ENCODE measurements at regions not wholly inside any gene's neighbourhood (a gene's known extent, or its start where the extent isn't known, plus 50 kb on each side); places are given as distances from the start of the nearest gene placed in this dataset.

DNA sequence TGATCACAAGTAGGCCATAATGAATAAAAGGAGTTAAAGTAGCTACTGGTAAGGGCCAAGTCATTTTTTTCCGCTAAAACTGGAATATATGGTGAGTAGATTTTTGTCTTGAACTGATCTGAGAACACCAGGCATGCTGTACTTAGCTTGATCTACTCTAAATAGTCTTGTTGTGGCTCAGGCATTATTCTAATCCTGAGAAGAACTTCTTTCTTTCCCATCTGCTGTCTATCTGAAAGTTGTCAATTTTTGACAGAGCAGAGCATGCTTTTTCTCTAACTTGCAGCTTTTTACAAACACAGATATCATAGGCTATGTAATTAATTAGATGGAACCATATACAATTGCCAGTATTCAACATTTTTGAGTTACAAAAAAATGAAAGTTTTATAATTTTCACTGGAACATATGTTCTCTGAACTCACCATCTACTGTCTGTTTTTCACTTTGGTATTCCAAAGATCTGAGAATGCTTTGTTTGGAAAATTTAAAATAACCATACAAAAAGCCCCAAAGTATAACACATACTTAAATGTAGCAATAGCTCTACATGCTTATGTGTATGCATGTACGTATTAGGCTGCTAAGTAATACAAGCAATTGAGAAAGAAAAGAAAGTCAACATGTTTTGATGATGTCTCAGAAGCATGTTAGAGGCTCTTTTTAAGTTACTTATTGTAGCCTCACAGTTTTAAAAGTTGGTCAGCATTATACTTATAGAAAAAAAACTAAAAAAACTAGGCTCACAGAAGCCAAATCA is 542.7 kb upstream of the LUZP2 start:
- DNase-seq (ENCODE audit: low read depth) = no peak

DNA sequence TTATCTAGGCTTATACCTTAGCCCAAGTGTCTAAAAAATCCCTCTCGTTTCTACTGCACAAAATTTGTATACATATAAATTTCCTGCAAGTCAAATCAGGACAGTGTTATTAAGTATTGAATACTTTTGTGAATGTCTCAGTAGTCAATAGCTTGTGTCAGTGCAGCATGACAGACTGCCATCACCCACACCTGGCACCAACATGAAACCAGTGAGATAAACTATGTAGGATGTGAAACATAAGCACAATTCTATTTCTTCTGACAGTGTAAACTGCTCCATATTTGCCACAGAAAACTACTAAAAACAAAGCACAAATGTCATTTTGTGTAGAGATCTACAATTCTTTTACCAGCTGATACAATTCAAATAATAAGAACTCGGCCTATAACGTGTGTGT is 542.1 kb upstream of the LUZP2 start:
- no peak for DNase-seq (ENCODE audit: low read depth)

DNA sequence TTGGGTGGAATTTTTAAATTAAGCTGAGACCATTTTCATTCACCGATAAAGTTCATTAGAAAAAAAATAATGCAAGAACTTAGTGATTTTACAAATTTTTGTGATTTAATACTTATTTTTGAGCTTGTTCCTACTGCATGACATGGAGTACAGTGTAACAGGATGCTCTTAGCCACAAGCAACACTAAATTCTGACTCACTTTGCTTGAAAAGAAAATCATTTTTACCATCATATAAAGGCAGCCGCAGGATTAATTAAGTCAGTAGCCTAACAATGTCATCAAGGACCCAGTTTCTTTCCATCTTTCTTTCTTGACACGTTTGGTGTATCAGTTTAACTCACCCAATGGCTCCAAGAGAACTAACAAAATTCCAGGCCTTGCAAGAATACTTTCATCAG is 540.3 kb upstream of the LUZP2 start:
- no peak for DNase-seq (ENCODE audit: low read depth)

DNA sequence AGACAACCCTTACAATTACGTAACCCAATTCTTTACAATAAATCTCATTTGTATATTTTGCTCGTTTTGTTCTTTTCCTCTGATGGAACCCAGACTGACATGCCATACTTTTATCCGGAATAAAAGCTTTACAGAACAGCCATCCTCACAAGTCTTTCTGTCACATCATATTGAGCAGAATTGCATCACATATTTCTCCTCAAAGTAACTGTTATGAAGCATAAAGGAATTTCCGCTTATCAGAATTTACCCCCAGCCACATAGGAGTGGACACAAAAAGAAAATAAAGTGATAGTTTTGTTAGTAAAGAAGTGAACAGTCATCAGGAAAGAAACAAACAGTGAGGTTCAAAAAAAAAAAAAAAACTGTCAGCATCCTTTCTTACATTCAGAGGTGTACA is 539.5 kb upstream of the LUZP2 start:
- no peak for DNase-seq (ENCODE audit: low read depth)

DNA sequence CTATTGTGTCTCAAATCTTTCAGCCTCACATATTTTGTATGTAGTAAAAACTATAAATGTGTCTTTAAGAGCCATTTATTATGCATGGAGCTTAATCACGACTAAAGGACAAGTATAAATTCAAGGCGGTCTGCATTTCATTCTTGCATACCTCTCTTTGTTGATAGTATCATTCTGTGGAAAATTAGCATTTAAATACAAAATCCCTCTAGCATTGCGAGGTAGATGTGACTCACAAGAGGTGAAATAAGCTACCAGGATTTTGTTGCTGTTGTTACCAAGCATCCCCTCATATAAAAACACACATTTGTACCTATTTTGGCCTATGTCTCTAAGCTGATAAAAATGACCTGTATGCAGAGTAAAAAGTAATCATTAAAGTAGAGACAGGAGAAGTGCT is 537.4 kb upstream of the LUZP2 start:
- no peak for DNase-seq (ENCODE audit: low read depth)

DNA sequence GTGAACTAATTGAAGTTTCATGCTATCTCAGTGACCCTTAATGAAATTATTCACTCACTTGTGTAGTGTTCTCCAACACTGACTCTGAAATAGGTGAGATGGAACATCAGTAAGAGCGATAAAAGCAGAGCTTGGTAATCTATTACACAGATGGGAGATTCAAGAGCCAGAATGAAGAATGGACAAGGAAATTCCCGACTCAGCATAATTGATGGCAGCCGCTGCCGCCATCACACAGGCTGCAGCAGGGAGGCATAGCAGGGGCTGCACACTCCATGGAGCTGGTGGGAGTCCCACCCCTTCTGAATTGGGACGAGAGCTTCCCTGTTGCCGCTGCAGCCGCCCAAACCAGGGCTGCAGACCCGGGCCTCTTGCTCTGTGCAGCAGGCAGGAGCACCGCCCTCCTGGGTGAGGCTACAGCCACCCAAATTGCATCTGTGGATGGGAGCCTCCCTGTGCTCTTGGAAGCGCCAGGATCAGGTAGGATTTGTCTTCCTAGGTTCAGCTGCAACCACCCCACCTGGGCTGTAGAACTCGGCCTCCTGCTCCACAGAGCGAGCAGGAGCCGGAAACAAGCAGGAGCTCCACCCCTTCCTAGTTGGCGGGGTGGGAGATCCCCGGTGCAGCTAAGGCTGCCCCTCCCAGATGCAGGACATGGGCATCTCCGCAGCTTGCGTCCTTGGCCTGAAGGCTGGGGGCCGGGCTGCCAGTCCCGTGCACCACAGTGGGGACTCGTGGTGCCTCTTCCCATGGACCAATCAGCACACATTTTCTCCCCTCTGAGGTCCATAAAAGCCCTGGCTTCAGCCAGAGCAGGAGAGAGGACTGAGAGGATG is 535.1 kb upstream of the LUZP2 start:
- DNase-seq (ENCODE audit: low read depth) = no peak

DNA sequence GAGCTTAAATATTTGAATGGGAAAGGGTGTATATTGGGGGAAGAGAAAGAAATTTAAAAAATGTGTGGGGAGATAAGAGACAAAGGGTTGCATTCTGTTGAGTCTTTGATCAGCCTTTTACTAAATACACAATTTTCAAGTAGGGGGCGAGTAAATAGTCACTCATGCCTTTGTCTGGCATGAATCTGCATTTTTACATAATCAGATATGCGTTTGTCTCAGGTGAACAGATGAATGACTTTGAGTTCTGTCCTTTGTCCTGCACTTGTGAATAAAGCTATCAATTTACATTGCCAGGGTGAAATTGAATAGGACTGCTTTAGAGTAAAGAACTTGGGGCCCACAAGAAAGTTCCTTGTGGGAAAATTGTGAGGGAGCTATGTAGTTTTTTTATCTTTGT is 523.6 kb upstream of the LUZP2 start:
- no peak for DNase-seq (ENCODE audit: low read depth)

DNA sequence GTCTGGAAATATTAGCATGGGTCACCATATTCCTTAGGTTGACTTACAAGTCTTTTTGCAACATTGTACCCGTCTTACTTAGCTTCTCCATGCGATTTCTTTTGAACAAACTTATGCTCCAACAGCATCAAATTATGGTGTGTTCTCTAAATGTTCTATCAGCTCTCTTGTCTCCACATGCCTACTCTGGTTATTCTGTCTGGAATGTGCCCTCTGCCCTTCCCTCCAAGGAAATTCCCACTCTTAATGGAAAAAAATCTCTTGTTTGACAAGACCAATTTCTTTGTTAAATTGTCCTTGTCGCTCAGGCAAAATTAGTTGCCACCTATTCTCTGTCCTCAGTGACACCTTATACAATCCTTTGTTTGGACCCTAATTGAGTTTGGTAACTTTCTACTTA is 522.8 kb upstream of the LUZP2 start:
- no peak for DNase-seq (ENCODE audit: low read depth)

DNA sequence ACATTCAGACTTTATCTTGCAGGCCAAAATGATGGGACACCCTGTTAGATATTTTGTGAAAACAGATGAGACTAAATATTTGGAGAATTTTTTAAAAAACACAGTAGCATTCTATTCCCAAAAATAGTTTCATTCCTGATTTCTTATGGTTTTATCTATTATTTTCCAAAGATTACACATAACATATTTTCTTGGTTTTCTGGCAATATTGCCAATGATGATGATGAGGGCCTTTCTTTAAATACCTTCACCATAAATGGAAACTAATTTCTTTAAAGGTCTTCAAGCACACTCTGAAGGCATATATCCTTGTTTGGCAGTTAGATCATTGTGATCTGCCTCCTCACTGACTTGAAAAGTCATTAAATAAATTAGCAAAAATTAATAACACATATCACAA is 522.3 kb upstream of the LUZP2 start:
- DNase-seq (ENCODE audit: low read depth) = no peak

DNA sequence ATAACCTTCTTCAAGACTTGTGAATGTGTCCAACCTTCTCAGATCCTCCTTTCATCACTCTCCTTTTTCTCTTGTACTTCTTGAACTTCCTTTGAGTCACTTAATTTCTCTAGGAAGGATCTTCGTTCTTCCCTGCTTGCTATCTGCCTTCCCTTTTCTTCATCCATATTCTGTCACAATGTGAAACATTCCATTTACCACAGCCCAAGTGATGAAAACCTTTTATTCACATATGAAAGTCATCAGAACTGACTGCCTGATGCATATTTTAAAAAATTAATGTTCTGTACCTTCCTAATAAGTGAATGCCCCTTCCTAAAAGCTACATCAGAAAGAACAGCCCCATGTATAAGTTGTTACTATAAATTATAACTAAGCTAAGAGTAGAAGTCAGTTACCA is 520.4 kb upstream of the LUZP2 start:
- DNase-seq (ENCODE audit: low read depth) = no peak

DNA sequence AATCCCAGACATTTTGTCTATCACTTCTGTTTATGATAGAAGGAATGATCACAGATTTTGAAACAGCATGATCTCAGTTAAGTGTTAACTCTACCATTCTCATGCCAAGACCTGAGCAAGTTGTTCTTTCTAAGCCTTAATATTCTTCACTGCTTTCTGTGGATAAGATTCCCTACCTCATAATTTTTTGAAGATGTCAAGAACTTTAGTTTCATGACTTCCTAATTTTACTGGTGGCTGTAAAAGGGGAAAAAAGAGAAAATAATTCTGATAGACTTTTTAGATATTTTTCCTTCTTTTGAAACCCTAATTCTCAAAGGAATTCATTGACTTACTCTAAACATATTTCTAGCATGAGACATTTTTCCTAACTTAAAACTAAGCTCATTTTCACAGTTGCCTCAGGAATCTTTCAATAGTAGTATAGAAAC is 520.0 kb upstream of the LUZP2 start:
- peak; percentile 35 for DNase-seq (ENCODE audit: low read depth)

DNA sequence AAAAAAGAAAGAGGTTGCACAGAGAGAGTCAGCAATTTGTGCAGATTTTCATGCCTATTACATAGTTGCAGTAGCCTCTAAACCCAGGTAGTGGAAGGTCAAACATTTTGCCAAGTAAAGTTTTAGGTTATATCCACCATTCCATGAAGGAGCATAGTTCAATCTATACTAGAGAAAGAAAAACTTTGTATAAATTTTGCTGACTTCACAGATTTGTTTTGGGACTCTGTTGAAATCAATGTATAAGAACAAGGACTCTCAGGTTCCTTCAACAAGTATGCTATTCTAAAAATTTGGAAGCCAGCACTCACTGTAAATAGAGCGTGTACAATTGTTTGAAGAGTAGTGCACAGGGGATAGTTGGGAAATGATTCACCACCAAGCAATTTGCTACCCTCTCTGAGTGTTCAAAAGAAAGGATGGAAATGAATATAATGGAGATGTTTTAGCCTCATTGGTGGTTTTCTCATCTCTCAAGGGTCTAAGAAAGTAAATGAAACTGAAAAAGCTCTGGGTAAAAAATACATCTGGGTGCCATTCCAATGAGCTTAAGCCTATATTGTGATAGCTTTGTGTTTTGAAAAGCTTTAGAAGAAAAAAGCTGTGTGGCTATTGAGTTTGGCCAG is 508.4 kb upstream of the LUZP2 start:
- peak; percentile 15 for DNase-seq (ENCODE audit: low read depth)

DNA sequence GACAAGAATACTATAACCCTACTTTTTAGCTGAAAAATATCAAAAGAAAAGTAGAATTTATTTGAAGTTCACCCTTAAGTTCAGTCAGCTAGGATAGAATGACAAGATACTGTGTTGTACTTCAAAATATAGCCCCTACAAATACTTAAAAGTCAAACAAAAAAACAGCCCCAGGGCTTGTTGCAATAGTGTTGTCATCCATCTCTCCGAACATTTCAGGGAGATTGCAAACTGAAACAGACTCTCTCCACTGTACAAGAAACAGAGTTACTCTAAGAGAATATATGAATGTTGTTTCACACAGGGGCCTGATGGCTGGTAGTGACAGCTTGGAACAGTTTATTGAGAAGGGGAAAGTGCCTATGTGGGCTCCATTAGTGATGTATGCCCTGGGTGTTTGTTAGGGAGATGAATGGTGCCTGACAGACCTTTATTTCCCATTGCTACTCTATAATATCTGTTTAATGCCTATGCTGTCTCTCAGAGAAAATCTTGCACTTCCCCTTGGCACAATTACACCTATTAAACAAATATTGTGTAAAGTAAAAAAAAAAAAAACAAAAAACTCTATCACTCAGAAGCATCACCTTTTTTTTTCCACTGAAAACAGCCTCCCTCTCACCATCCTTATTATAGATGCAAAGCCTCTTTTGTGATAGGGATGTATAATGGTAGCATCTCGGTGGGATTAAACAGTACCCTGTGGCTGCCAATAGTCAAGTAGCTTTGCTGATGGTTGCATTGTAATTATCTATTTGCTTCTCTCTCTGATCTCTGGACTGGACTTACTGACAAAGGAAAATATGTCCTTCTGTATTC is 506.3 kb upstream of the LUZP2 start:
- no peak for DNase-seq (ENCODE audit: low read depth)

DNA sequence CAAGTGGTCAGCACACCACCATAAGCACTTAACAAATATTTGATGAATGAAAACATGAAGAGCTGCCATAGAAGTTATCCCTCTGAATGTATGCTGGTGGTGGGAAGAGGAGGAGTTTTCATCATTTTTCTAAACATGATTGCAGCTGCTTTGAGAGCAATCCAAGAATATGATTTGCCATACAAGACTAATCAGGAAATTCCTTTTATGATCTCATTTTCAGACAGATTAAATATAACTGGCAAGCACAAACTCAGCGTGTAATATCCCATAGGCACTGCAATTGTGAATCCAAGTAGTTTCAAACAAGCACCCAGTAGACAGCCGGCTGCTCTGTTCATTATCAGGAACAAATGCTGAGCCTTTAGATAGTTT is 505.7 kb upstream of the LUZP2 start:
- no peak for DNase-seq (ENCODE audit: low read depth)

DNA sequence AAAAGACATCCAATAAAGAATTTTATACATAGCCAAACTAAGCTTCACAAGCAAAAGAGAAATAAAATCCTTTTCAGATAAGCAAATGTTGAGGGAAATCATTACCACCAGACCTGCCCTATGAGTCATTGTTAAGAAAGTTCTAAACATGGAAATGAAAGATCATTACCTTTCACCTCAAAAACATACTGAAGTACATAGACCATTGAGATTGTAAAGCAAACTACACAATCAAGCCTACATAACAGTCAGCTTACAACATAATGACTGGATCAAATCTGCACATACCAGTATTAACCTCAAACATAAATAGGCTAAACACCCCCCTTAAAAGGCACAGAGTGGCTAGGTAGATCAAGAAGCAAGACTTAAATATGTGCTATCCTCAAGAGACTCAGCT is 501.0 kb upstream of the LUZP2 start:
- DNase-seq (ENCODE audit: low read depth) = no peak

DNA sequence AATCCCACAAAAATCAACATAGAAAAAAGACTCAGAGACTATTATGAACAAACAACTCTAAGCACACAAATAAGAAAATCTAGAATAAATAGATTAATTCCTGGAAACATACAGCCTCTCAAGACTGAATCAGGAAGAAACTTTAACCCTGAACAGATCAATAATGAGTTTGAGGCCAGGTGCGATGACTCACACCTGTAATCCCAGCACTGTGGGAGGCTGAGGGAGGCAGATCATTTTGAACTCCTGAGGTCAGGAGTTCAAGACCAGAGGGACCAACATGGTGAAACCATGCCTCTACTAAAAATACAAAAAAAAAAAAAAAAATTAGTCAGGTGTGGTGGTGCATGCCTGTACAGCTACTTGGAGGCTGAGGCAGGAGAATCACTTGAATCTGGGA is 499.5 kb upstream of the LUZP2 start:
- DNase-seq (ENCODE audit: low read depth) = no peak

DNA sequence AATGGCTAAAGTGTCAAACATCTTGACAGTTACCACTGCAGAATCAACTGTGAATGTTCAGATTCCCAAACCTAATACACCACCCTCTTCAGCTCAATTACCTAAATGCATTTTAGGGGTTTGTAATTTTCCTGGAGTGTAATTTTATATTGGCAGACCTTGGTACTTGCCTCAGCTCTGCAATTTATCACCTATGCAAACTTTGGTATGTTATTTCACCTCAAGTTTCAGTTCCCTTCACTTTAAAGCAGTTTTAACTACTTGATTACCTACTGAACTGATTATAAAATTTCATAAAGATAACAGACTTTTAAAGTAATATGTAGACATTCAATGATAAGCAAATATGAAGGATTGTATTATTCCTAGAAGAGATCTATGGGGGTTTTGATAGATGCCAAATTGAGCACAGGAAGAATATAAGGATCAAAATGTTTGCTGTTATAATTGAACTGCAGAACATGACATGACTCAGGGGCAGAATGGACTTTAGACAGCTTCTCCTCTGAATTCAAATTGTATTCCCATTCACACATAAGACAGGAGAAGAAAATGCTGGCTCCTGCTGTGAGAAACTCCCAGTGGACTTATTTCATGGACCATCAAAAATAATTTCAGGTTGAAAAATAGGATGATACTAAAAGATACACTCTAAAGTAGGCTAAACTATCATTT is 491.5 kb upstream of the LUZP2 start:
- DNase-seq (ENCODE audit: low read depth) = no peak

DNA sequence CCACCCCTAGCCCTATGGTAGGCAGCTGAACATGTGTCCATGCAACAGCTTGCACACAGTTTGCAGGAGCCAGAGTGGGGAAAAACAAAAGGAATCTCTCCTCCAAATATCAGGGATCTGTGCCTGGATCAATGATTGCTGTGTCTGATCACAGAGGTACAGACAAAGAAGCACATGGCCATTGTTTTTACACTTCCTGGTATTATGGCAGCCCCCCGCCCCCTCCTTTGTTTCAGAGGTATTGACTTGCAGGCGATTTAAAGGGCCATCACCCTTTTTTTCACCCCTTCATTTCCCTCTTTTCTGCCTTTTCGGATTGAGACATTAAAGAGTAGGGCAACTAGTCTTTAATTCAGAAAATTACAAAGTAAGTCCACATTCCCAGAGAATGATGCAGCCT is 453.0 kb upstream of the LUZP2 start:
- no peak for DNase-seq (ENCODE audit: low read depth)

DNA sequence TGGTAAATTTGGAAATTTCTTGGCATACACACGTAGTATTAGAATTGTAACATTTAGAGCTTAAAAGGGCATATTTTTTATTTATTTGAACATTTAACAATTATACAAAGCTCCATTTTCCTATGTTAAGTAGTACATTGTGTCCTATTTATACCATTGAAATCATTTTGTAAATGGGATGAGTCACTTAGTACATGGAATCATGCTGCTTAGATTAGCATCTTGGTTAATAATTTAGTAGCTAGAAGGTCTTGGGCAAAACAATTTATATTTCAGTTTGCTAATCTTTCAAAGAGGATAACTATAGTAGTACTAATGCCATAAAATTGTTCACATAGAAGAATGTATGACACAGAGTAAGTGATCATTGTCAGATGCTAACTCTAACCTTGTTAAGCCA is 450.1 kb upstream of the LUZP2 start:
- DNase-seq (ENCODE audit: low read depth) = no peak

DNA sequence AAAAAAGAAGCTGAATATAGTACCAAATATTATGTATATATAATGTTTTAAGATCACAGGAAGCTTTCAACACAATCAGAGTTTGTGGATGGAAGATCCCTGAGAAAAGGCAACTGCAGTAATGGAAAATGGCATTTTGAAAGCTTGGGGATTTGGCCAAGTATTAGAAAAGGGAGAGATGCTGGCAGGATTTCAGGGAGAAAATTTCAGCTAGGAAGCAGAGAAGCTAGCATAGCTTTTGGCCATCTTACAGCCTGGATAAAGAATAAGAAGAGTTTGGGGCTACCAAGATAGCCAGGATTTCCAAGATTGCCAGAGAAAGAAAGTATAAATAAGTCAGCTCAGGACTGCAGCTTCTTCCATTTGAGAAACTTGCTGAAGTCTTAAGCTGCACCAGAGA is 440.8 kb upstream of the LUZP2 start:
- no peak for DNase-seq (ENCODE audit: low read depth)

DNA sequence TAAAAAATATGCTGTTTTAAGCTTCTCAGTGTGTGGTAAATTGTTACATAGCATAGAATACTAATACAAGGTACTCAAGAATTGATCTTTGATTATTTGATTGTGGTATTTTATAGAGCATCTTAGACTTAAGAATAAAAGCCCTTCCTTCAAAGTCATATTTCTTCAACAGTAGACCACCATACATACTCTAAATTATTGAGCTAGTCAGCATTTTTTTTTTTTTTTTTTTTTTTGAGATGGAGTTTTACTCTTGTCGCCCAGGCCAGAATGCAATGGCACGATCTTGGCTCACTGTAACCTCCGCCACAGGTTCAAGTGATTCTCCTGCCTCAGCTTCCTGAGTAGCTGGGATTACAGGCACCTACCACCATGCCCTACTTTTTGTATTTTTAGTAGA is 436.7 kb upstream of the LUZP2 start:
- no peak for DNase-seq (ENCODE audit: low read depth)
